Naive thymus-derived CD8-positive, alpha-beta T cell (primary cell): ENCODE measurements at regions not wholly inside any gene's neighbourhood (a gene's known extent, or its start where the extent isn't known, plus 50 kb on each side); places are given as distances from the start of the nearest gene placed in this dataset.

Experiments used
- ATAC-seq, 2 donors: fragments of 150-1000 bp; cut with Tn5 transposase in 1 of 2; sonication (Bioruptor Pico), chemical (Tn5 transposase) in 1 of 2; 1 replicate in 1 of 2; 2 replicates in 1 of 2; pipeline ENCODE4 v1.10.0; 2021; ENCODE audit warnings: mild to moderate bottlenecking in 2 of 2, moderate library complexity in 2 of 2
- POLR2A ChIA-PET: fragments of 350-600 bp; sonication (Branson Sonifier 250); formaldehyde crosslinking; loops from one replicate; lab custom pipeline; 2021; ENCODE audit warnings: antibody characterized with exemption; lab: Charles Lee
- DNase-seq, 10 donors: peaks; one replicate each; pipeline versions ENCODE4 v3.0.0 to v3.0.0-alpha.2; 2020 to 2022
- H3K27ac Mint-ChIP-seq, 10 donors: one replicate each; pipeline ENCODE4 v1.8.0; 2020 to 2022; ENCODE audit warnings: mild to moderate bottlenecking in 10 of 10, mixed read lengths in 10 of 10, moderate library complexity in 4 of 10, inconsistent platforms in 1 of 10
- H3K27me3 Mint-ChIP-seq, 5 donors: one replicate each; pipeline ENCODE4 v1.8.0; 2021 to 2022; ENCODE audit warnings: mixed read lengths in 5 of 5
- H3K36me3 Mint-ChIP-seq, 3 donors: one replicate each; pipeline ENCODE4 v1.8.0; 2020 to 2022; ENCODE audit warnings: mixed read lengths in 3 of 3, mild to moderate bottlenecking in 2 of 3, inconsistent platforms in 1 of 3
- H3K4me1 Mint-ChIP-seq, 4 donors: one replicate each; pipeline ENCODE4 v1.8.0; 2021 to 2022; ENCODE audit warnings: mixed read lengths in 4 of 4
- H3K4me3 Mint-ChIP-seq, 10 donors: one replicate each; pipeline ENCODE4 v1.8.0; 2020 to 2022; ENCODE audit warnings: mild to moderate bottlenecking in 10 of 10, mixed read lengths in 10 of 10, moderate library complexity in 6 of 10, inconsistent platforms in 1 of 10
- H3K9me3 Mint-ChIP-seq, 9 donors: one replicate each; pipeline ENCODE4 v1.8.0; 2020 to 2022; ENCODE audit warnings: mixed read lengths in 9 of 9, mild to moderate bottlenecking in 3 of 9, inconsistent platforms in 1 of 9, moderate library complexity in 1 of 9

DNA sequence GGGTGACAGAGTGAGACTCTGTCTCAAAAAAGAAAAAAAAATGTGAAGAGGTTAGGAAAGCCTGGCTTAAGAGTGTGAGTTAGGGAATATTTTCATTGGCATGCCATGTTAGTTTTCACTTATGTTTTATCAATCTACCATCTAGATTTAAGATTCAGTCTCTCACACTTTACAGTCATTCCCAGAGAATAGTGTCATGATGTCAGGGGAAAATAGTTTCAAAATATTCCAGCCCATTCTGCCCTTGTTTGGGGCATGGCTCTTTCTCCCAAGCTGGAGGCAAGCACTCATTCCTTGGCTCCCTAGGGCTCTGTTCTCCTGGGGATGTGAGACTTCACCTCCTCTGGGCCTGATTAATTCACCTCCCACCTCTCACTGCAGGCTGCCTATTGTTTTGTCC, 331.5 kb downstream of the CXCL12 start:
- no peaks in the 10 kb centered on the region for H3K36me3 Mint-ChIP-seq
- no peak overlapping the region for H3K4me3 Mint-ChIP-seq
- no peak for DNase-seq
- H3K27ac Mint-ChIP-seq = no peak overlapping the region
- H3K27me3 Mint-ChIP-seq = peaks cover 10 to 35% (median 17%) of the 10 kb centered on the region in 5 donors
- ATAC-seq = no peak
- POLR2A ChIA-PET = no interaction called here
- H3K9me3 Mint-ChIP-seq = no peaks in the 10 kb centered on the region
- H3K4me1 Mint-ChIP-seq = no peaks in the 10 kb centered on the region

GRCh38 chr10:44051584-44052385, 333.1 kb downstream of the CXCL12 start:
- POLR2A ChIA-PET = no interaction called here
- DNase-seq = no peak
- Mint-ChIP-seq H3K9me3 (no peaks in the 10 kb centered on the region), H3K27me3 (peaks cover 10 to 44% (median 20%) of the 10 kb centered on the region in 5 donors), H3K4me3 (no peak overlapping the region), H3K36me3 (no peaks in the 10 kb centered on the region), H3K27ac (no peak overlapping the region), H3K4me1 (peaks cover 0 to 3% (median 1%) of the 10 kb centered on the region in 4 donors)
- no peak for ATAC-seq

DNA sequence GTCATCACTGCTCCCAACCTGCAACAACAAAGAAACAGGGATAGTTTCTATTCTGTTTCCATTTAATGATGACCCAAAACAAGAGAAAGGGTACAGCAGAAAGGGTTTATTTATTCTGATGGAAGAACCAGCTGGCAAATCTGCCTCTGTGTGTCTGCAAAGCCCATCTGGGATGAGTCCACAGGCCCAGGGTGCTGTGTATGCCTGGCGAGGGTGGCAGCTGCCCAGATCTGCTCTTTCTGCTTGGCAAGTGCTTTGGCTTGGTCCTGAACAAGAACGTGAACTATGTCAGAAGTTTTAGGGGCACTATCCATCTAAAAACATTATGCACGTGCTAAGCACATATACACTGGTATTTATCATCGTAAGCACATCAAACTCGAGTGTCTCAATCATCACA, 333.8 kb downstream of the CXCL12 start:
- H3K27me3 Mint-ChIP-seq = peaks cover 10 to 49% (median 20%) of the 10 kb centered on the region in 5 donors
- ATAC-seq = no peak
- POLR2A ChIA-PET = no interaction called here

GRCh38 chr10:44049301-44050015, 335.4 kb downstream of the CXCL12 start:
- POLR2A ChIA-PET = no interaction called here
- H3K9me3 Mint-ChIP-seq = no peaks in the 10 kb centered on the region
- H3K4me3 Mint-ChIP-seq = no peak overlapping the region
- ATAC-seq (no peak), DNase-seq (no peak)
- peaks cover 0 to 3% (median 1%) of the 10 kb centered on the region in 4 donors for H3K4me1 Mint-ChIP-seq
- no peak overlapping the region for H3K27ac Mint-ChIP-seq
- no peaks in the 10 kb centered on the region for H3K36me3 Mint-ChIP-seq
- H3K27me3 Mint-ChIP-seq = peaks cover 10 to 57% (median 20%) of the 10 kb centered on the region in 5 donors

More for the DNA sequence above, 333.8 kb downstream of the CXCL12 start:
- Mint-ChIP-seq H3K27ac (no peak overlapping the region), H3K4me3 (no peak overlapping the region), H3K4me1 (peaks cover 0 to 3% (median 1%) of the 10 kb centered on the region in 4 donors), H3K36me3 (no peaks in the 10 kb centered on the region), H3K9me3 (no peaks in the 10 kb centered on the region)
- DNase-seq = no peak

DNA sequence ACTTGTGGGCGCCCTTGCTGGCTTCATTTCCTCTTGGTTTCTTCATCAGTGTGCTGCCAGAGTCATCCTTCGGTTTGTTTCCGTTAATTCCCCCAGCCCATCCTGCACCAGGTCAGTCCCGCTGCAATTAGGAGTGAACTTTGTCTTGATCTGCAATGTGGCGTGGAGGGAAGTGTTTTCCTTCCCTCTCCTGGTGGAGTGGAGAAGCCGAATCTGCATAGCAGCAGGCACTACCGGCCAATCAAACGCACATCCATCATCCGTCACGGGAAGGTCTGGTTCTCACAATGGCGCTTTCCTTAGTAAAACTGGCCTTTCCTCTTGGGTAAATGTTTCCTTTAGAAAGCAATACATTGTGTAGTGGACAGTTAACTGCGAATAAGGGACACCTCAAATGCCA, 337.5 kb downstream of the CXCL12 start:
- H3K27me3 Mint-ChIP-seq = peaks cover 9 to 44% (median 18%) of the 10 kb centered on the region in 5 donors
- ATAC-seq = no peak
- H3K9me3 Mint-ChIP-seq = no peaks in the 10 kb centered on the region

GRCh38 chr10:44046605-44047004, 338.3 kb downstream of the CXCL12 start:
- POLR2A ChIA-PET = no interaction called here
- H3K4me3 Mint-ChIP-seq = no peak overlapping the region
- no peaks in the 10 kb centered on the region for H3K9me3 Mint-ChIP-seq
- H3K27ac Mint-ChIP-seq = no peak overlapping the region
- peaks cover 5 to 37% (median 13%) of the 10 kb centered on the region in 5 donors for H3K27me3 Mint-ChIP-seq
- peaks cover 0 to 3% (median 1%) of the 10 kb centered on the region in 4 donors for H3K4me1 Mint-ChIP-seq
- DNase-seq (no peak), ATAC-seq (no peak)
- H3K36me3 Mint-ChIP-seq = no peaks in the 10 kb centered on the region

More for the DNA sequence above, 337.5 kb downstream of the CXCL12 start:
- DNase-seq = no peak
- peaks cover 0 to 3% (median 1%) of the 10 kb centered on the region in 4 donors for H3K4me1 Mint-ChIP-seq
- H3K4me3 Mint-ChIP-seq = no peak overlapping the region
- H3K36me3 Mint-ChIP-seq = no peaks in the 10 kb centered on the region
- POLR2A ChIA-PET = no interaction called here
- H3K27ac Mint-ChIP-seq = no peak overlapping the region

- Mint-ChIP-seq H3K27me3 (peaks cover 2 to 28% (median 9%) of the 10 kb centered on the region in 5 donors), H3K4me1 (peaks cover 0 to 3% (median 1%) of the 10 kb centered on the region in 4 donors), H3K9me3 (peaks cover 0 to 3% (median 0%) of the 10 kb centered on the region in 9 donors), H3K27ac (no peak overlapping the region), H3K36me3 (no peaks in the 10 kb centered on the region), H3K4me3 (no peak overlapping the region)
- POLR2A ChIA-PET = no interaction called here
- no peak for ATAC-seq
- no peak for DNase-seq
These were observed 339.9 kb downstream of the CXCL12 start for GRCh38 chr10:44045020-44045419.

- DNase-seq = no peak
- ATAC-seq = no peak
- Mint-ChIP-seq H3K4me1 (peaks cover 0 to 3% (median 1%) of the 10 kb centered on the region in 4 donors), H3K27me3 (peaks cover 2 to 24% (median 6%) of the 10 kb centered on the region in 5 donors), H3K4me3 (no peak overlapping the region), H3K36me3 (no peaks in the 10 kb centered on the region), H3K27ac (no peak overlapping the region), H3K9me3 (peaks cover 0 to 4% (median 0%) of the 10 kb centered on the region in 9 donors)
- POLR2A ChIA-PET = no interaction called here
These were observed 340.3 kb downstream of the CXCL12 start for GRCh38 chr10:44044549-44044948.

DNA sequence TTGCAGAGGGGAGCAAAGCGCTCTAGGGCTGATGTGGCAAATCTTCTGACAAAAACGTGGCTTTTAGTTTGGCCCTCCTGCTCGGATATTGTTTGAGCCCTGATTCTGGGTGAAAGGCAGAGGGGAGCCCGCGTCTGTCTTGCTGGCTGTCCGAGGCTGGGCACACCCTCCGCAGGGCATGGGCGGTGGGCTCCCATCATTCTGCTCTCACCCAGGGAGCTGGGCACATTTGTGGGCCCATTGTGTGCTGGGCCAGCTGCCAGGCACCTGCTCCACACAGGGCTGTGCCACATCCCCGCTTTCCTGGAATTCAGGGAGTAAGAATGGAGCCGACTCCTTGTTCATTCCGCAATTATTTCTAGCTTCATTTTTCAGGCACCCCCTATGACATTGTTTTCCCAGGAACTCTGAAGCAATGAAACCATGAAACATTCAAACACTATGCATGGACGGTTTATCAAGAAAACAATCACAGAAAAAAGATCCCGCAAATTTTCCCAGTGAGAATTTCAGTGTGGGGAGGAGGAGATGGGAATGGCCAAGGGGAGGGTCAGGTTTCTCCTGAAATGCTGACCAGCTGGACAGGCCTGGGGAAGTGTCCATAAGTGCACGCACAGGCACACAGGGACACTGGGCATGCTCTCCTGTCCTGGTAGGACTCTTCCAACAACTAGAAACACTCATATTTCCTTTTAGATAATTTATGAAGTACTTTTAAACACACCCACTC, 341.1 kb downstream of the CXCL12 start:
- H3K36me3 Mint-ChIP-seq = no peaks in the 10 kb centered on the region
- POLR2A ChIA-PET = no interaction called here
- peaks cover 0 to 3% (median 1%) of the 10 kb centered on the region in 4 donors for H3K4me1 Mint-ChIP-seq

DNA sequence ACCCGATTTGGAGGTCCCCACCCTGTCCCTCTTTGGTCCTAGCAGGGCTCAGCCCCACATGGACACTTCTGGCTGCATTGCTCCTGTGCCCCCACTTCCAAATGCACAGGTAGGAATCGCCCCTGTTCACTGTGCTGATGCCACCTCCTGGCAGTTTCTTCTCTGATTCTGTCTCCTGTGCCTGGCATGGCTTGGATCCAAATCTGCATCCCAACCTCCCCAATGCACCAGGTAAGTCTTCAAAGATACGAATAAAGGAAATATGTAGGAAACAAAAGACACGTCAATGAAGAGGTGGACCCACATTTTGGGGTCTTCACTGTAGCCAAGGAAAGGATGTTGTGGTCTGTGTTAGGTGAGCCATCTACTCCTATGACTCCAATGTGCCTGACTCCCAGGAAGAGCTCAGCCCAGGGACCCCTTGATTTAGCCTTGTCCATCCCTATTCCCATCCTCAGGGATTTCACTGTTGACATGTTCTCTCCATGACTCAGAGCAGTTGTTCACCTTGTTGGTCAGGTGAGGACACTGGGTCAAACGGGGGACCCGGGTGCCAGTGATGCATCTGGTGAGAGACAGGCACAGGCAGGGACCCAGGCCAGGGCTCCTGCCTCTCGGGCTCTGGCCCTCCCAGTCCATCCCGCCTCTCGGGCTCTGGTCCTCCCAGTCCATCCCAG, 341.8 kb downstream of the CXCL12 start:
- H3K9me3 Mint-ChIP-seq = peaks cover 0 to 4% (median 0%) of the 10 kb centered on the region in 9 donors
- no peak overlapping the region for H3K4me3 Mint-ChIP-seq
- H3K27ac Mint-ChIP-seq = no peak overlapping the region
- peaks cover 0 to 3% (median 1%) of the 10 kb centered on the region in 4 donors for H3K4me1 Mint-ChIP-seq
- peaks cover 0 to 20% (median 5%) of the 10 kb centered on the region in 5 donors for H3K27me3 Mint-ChIP-seq
- no peak for DNase-seq
- no peaks in the 10 kb centered on the region for H3K36me3 Mint-ChIP-seq
- no peak for ATAC-seq
- POLR2A ChIA-PET = no interaction called here

More for the DNA sequence above, 341.1 kb downstream of the CXCL12 start:
- H3K4me3 Mint-ChIP-seq = no peak overlapping the region
- DNase-seq (no peak), ATAC-seq (no peak)
- peaks cover 0 to 24% (median 5%) of the 10 kb centered on the region in 5 donors for H3K27me3 Mint-ChIP-seq
- H3K9me3 Mint-ChIP-seq = peaks cover 0 to 4% (median 0%) of the 10 kb centered on the region in 9 donors
- H3K27ac Mint-ChIP-seq = no peak overlapping the region

DNA sequence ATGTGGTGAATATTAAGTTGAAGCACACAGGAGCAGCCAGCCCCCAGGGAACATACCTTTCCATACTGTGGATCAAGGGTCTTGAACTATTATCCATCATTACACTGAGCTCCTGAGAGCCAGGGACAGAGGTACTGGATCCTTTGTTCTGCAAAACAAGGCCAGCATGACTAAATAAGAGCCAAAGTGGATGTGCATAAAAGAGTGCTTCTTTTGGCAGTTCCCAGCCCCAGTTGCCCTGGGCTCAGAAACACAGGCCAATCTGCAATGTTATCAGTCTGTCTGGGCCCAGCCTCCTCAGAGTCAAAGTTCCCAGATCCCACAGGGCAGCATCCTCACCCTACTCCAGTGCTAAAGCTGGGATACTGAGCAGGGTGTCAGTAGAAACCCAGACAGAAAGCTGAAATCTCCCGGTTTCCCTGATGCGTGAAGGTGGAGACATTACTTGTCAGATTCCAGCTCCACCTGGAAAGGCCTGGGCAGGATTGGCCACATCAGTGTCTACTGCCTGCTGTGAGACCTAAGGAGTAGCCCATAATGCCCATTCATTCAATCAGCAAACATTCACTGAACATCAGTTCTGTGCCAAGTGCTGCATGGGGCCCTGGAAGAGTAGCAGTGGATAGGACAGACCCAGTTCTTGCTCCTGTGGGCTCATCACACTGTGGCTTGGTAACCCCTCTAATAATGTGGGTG, 342.7 kb downstream of the CXCL12 start:
- peaks cover 0 to 15% (median 4%) of the 10 kb centered on the region in 5 donors for H3K27me3 Mint-ChIP-seq

More for the DNA sequence above, 342.7 kb downstream of the CXCL12 start:
- ATAC-seq = no peak
- Mint-ChIP-seq H3K27ac (no peak overlapping the region), H3K36me3 (no peaks in the 10 kb centered on the region), H3K9me3 (peaks cover 0 to 4% (median 0%) of the 10 kb centered on the region in 9 donors), H3K4me1 (peaks cover 0 to under 1% (median under 1%) of the 10 kb centered on the region in 4 donors), H3K4me3 (no peak overlapping the region)
- POLR2A ChIA-PET = no interaction called here
- DNase-seq = no peak
